Fibroblast of lung (primary cell): ENCODE measurements at regions not wholly inside any gene's neighbourhood (a gene's known extent, or its start where the extent isn't known, plus 50 kb on each side); places are given as distances from the start of the nearest gene placed in this dataset.

ENCODE experiments used
- DNase-seq, 2 donors: peaks; one replicate each; pipeline versions ENCODE4 v3.0.0 to v3.0.0-alpha.2; 2010; ENCODE audit warnings: low read depth in 2 of 2
- H2AFZ ChIP-seq: 2 replicates; pipeline ENCODE4 v1.5.1; 2012; ENCODE audit warnings: low read length, control low read depth, inconsistent platforms
- H3K27ac ChIP-seq: 2 replicates; pipeline ENCODE4 v1.5.1; 2011; ENCODE audit warnings: low read length, control low read depth; ENCODE audit not compliant: insufficient read depth
- H3K27me3 ChIP-seq: 2 replicates; pipeline ENCODE4 v1.5.1; 2011; ENCODE audit warnings: mild to moderate bottlenecking, low read length; ENCODE audit not compliant: control insufficient read depth, insufficient read depth
- H3K36me3 ChIP-seq: 2 replicates; pipeline ENCODE4 v1.5.1; 2011; ENCODE audit warnings: low read length; ENCODE audit not compliant: control insufficient read depth, insufficient read depth
- H3K4me1 ChIP-seq: 2 replicates; pipeline ENCODE4 v1.5.1; 2011; ENCODE audit warnings: low read length; ENCODE audit not compliant: control insufficient read depth, insufficient read depth; ENCODE audit errors: extremely low read depth
- H3K4me2 ChIP-seq: 2 replicates; pipeline ENCODE4 v1.5.1; 2011; ENCODE audit warnings: low read length, control low read depth; ENCODE audit not compliant: insufficient read depth; ENCODE audit errors: extremely low read depth
- H3K4me3 ChIP-seq, 4 experiments: fragments of 200-600 bp in 1 of 4; sonication (generic) in 1 of 4; replicated peaks in 1 of 4; 2 replicates each; pipeline ENCODE4 v1.5.1; 2011 to 2016; ENCODE audit warnings: low read length in 4 of 4, low read depth in 3 of 4, mild to moderate bottlenecking in 3 of 4, control low read depth in 2 of 4, inconsistent platforms in 1 of 4, mixed read lengths in 1 of 4; ENCODE audit not compliant: insufficient read depth in 1 of 4; ENCODE audit errors: control extremely low read depth in 1 of 4
- H3K79me2 ChIP-seq: 2 replicates; pipeline ENCODE4 v1.5.1; 2012; ENCODE audit warnings: mild to moderate bottlenecking, low read length, inconsistent platforms; ENCODE audit not compliant: control insufficient read depth, insufficient read depth
- H3K9ac ChIP-seq: 2 replicates; pipeline ENCODE4 v1.5.1; 2011; ENCODE audit warnings: mild to moderate bottlenecking, low read length, control low read depth; ENCODE audit not compliant: insufficient read depth
- H3K9me3 ChIP-seq: 2 replicates; pipeline ENCODE4 v1.5.1; 2012; ENCODE audit warnings: low read depth, low read length; ENCODE audit not compliant: control insufficient read depth, insufficient read depth
- H4K20me1 ChIP-seq: 2 replicates; pipeline ENCODE4 v1.5.1; 2011; ENCODE audit warnings: low read length; ENCODE audit not compliant: control insufficient read depth, insufficient read depth; ENCODE audit errors: extremely low read depth
- EZH2 ChIP-seq: IDR thresholded peaks from 2 replicates; pipeline ENCODE4 v1.5.1; 2012; ENCODE audit warnings: low read length, control low read depth, mild to moderate bottlenecking; ENCODE audit errors: missing control alignments
- TF ChIP-seq, protein P1 (sequence below), 2 donors: IDR thresholded peaks in 1 of 2; conservative IDR thresholded peaks in 1 of 2; 1 replicate in 1 of 2; 2 replicates in 1 of 2; pipeline ENCODE4 v1.5.1; 2011 to 2012; ENCODE audit warnings: low read length in 2 of 2, control low read depth in 1 of 2, inconsistent platforms in 1 of 2, low read depth in 1 of 2, mild to moderate bottlenecking in 1 of 2

DNA sequence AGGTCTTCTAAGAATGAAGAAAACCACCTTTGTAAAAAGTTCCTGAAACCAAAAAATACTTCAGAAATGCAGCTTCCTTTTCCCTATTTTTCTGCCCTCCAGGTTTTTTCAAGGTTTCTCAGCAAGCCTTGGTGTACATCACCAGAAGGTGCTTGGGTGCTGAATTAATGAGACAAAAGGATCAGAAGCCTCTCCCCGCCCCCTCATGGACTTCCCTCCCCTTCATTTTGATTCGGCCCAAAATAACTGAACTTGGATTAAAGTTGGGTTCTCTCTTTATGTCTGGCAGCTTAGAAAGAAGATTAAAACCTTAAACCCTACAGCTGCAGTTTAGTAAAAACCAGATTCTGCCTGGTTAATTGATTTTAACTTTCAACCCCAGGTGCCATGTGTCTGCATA lies 121.7 kb upstream of the ERCC4 start:
- Histone ChIP-seq H2AFZ (no peak overlapping the region), H3K27me3 (no peaks in the 10 kb centered on the region), H3K4me2 (no peak overlapping the region), H3K9ac (no peak overlapping the region), H3K27ac (no peak overlapping the region), H3K36me3 (no peaks in the 10 kb centered on the region), H3K9me3 (no peaks in the 10 kb centered on the region), H3K79me2 (no peaks in the 10 kb centered on the region), H3K4me1 (no peaks in the 10 kb centered on the region), H3K4me3 (no peak overlapping the region), H4K20me1 (no peaks in the 10 kb centered on the region)
- DNase-seq = no peak
- TF ChIP-seq, protein P1, sequence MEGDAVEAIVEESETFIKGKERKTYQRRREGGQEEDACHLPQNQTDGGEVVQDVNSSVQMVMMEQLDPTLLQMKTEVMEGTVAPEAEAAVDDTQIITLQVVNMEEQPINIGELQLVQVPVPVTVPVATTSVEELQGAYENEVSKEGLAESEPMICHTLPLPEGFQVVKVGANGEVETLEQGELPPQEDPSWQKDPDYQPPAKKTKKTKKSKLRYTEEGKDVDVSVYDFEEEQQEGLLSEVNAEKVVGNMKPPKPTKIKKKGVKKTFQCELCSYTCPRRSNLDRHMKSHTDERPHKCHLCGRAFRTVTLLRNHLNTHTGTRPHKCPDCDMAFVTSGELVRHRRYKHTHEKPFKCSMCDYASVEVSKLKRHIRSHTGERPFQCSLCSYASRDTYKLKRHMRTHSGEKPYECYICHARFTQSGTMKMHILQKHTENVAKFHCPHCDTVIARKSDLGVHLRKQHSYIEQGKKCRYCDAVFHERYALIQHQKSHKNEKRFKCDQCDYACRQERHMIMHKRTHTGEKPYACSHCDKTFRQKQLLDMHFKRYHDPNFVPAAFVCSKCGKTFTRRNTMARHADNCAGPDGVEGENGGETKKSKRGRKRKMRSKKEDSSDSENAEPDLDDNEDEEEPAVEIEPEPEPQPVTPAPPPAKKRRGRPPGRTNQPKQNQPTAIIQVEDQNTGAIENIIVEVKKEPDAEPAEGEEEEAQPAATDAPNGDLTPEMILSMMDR (conservative IDR thresholded peaks at IDR 0.05 in 1 of 2, IDR thresholded peaks at IDR 0.05 in 1 of 2; ENCODE audit: low read depth in 1 of 2, low read length in 2 of 2) = no peak
- no peak for TF ChIP-seq EZH2

DNA sequence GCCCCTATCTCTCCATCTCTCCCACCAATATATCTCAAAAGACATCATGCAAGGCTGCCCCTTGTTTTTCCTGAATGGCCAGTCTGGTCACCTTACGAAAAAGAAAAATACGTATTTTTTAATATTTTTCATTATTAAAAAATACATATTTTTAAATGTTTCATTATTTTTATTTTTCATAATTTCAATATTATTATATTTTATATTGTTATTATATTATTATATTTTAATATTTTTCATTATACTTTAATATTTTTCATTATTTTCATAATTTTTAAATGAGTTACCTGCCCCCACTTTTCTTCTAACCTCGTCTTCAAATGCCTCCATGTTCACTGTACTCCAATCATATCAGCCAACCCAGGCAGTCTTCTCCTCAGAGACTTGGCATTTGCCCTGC lies 116.0 kb upstream of the ERCC4 start:
- H4K20me1 ChIP-seq = no peaks in the 10 kb centered on the region
- no peak overlapping the region for H3K4me3 ChIP-seq
- no peaks in the 10 kb centered on the region for H3K4me1 ChIP-seq
- no peak for DNase-seq
- H3K27ac ChIP-seq = no peak overlapping the region
- H2AFZ ChIP-seq = no peak overlapping the region
- H3K9me3 ChIP-seq = no peaks in the 10 kb centered on the region
- TF ChIP-seq, protein P1 (conservative IDR thresholded peaks at IDR 0.05 in 1 of 2, IDR thresholded peaks at IDR 0.05 in 1 of 2; ENCODE audit: low read depth in 1 of 2, low read length in 2 of 2) = no peak
- TF ChIP-seq EZH2 = no peak
- H3K79me2 ChIP-seq = no peaks in the 10 kb centered on the region
- H3K4me2 ChIP-seq = no peak overlapping the region
- H3K9ac ChIP-seq = no peak overlapping the region
- H3K36me3 ChIP-seq = no peaks in the 10 kb centered on the region
- H3K27me3 ChIP-seq = no peaks in the 10 kb centered on the region

DNA sequence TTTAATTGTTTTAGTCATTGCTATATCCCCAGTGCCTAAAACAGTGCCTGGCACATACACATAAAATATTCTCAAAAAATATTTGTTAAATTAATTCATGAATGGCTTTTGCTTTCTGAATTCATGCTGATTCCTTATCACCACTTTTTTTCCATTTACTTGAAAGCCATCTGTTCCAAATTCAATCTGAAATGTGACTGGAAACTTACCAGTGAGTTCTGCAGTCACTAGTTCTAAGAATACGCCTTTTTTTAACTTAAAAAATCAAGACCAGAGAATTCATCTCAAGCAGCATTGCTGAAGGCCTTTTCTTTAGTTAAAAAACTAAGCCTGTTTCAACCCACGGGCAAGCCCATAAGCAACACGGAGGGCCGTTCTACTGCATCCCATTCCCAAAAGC lies 114.0 kb upstream of the ERCC4 start:
- Histone ChIP-seq H2AFZ (no peak overlapping the region), H3K27ac (no peak overlapping the region), H4K20me1 (no peaks in the 10 kb centered on the region), H3K9me3 (no peaks in the 10 kb centered on the region), H3K4me2 (no peak overlapping the region), H3K4me3 (no peak overlapping the region), H3K36me3 (no peaks in the 10 kb centered on the region), H3K27me3 (no peaks in the 10 kb centered on the region), H3K9ac (no peak overlapping the region), H3K79me2 (no peaks in the 10 kb centered on the region), H3K4me1 (no peaks in the 10 kb centered on the region)
- TF ChIP-seq, protein P1 (conservative IDR thresholded peaks at IDR 0.05 in 1 of 2, IDR thresholded peaks at IDR 0.05 in 1 of 2; ENCODE audit: low read depth in 1 of 2, low read length in 2 of 2) = no peak
- DNase-seq = no peak
